DMS79 treated with DMSO at 0.1 percent for 48 hours (cell line): ENCODE measurements at regions not wholly inside any gene's neighbourhood (a gene's known extent, or its start where the extent isn't known, plus 50 kb on each side); places are given as distances from the start of the nearest gene placed in this dataset.

Experiments used
- DNase-seq: peaks from one replicate; lab custom pipeline; 2025; lab: John Stamatoyannopoulos, UW

DNA sequence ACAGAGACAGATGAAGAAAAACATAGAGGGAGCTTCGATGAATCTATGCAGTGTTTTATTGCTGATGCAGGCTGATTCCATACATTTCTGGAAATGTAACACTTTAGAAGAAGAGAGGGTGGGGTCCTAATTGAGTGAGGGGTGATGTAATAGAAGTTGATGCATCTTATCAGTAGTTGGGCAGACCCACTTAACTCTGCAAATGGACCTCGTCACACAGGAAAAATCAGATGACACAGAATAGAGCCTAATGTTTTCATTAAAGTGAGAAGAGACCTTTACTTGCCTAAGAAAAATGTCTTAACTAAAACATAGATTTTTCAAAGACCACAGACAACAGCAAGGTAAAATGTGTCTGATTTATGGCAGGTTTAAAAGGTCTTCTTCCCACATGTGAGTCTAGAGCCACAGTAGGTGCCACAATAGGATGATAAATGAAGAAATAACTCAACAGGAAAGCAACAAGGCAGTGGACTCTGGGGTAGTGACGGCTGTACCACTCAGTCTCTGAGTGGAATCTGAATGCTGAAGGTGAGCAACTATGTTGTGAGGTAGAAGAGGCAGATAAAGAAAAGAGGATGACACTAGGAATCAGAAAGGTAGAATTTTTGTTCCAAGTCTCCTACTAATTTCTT lies 414.7 kb upstream of the PIK3C3 start:
- no peak for DNase-seq

DNA sequence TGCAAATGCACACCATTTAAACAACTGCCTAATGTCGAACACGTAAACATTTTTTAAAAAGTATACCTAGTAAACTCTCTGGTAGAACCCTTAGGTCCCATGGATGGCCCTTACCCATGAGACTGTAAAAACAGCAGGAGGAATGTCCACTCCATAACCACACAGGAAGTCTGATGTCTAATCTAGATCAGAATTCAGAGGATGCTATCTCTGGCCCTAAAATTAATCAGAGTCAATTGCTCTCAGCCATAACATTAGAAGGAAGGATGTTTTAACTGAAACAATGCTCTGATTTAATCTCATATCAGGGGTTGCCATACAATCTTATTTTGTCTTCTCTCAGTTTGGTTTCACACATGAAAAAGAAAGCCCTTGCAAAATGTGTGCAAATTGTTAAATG lies 416.3 kb upstream of the PIK3C3 start:
- no peak for DNase-seq

DNA sequence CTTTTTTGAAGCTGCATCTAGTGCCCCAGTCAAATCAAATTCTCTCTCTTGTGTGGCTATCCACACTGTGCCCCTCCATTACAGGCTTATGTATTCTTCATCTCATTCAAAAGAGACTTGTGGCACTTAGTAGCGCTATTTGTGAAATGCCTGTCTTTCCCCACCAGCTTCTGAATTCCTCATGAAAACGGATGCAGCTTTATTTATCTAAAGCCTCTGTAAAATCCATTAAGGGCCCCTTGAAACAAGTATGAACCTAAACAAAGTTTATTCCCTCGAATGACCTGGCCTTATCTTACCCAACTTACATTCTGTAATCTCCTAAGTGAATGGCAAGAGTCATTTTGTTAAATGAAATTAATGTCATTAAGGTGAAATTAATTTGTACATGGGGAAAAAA lies 417.4 kb upstream of the PIK3C3 start:
- DNase-seq = no peak

DNA sequence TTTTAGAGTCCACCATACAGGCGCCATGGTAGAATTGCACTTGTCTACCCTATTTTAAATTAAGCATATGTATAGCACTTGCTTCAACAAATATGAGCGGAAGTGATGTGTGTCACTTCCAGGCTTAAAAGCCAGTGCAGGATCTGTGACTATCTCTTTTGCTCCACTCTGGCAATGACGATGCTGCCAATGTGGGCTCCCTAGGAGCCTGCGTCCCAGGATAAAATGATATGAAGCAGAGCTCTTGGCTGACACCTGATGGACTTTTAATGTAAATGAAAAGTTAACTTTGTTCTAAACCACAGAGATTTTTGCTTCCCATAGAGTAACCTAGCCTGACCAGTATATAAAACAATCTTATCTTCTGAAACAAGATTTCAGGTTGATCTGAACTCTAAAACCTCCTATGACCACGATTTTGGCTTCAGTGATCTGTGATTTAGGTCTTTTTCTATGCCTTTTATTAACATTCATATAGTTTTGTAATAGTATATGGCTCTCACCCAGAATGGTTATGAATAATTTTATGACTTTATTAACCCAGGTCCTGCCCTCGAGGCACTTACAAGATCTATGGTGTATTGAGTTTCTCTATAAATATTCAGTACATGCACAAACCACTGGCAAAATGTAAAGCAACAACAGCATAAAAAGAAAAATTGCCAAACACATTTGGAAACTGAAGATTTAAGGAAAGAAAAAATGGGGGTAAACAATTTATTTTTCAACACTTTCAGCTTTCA lies 422.5 kb upstream of the PIK3C3 start:
- no peak for DNase-seq

DNA sequence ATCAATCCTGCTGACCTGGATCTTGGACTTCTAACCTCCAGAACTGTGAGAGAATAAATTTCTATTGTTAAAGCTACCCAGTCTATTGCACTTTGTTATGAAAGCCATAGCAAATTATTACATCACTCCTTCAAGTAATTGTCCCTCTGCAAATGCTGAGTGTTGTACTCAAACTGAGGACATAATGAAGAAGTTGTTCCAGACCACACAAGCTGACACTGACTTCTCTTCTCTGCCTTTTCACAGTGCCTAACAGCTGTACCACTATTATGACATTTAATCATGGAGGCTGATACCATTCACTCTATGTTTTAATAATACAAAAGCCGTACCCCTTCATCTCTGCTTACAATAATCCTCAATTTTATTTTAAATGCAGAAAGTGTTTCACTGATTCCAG lies 424.1 kb upstream of the PIK3C3 start:
- DNase-seq = no peak

DNA sequence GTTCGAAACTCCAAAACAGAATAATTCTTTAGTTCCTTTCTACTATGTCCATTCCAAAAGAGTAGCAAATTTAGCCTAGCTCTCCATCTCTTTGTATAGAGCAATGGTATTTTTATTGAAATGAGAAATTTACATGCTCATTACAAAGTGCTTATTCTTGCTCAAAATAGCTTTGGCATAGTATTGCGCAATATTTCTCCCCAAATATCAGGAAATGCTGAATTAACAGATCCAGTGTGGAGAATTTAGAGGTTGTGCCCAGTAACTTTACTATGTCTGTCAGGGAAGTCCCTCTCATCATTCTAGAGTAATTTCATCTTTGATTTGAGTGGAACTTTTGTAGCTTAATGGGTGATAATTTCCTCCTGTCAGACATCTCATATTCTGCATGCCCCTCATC lies 425.9 kb upstream of the PIK3C3 start:
- DNase-seq = no peak

DNA sequence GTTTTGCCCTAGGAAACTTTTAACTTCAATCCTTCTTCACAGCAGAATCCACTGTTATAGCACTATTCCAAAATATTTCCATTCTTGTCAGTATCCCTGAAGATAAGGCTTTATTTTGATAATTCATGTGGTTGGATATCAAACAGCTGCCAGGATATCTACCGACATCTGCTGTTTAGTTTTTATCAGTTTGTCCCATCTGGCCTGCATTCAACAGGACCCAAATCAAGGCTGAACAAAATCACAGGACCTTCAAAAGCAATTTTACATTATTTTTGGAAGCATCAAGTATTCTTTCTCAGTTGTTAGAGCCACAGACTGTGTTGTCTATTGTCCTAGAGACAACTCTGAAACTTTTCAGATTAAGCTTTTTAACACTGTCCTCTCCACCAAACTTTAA lies 429.0 kb upstream of the PIK3C3 start:
- no peak for DNase-seq

DNA sequence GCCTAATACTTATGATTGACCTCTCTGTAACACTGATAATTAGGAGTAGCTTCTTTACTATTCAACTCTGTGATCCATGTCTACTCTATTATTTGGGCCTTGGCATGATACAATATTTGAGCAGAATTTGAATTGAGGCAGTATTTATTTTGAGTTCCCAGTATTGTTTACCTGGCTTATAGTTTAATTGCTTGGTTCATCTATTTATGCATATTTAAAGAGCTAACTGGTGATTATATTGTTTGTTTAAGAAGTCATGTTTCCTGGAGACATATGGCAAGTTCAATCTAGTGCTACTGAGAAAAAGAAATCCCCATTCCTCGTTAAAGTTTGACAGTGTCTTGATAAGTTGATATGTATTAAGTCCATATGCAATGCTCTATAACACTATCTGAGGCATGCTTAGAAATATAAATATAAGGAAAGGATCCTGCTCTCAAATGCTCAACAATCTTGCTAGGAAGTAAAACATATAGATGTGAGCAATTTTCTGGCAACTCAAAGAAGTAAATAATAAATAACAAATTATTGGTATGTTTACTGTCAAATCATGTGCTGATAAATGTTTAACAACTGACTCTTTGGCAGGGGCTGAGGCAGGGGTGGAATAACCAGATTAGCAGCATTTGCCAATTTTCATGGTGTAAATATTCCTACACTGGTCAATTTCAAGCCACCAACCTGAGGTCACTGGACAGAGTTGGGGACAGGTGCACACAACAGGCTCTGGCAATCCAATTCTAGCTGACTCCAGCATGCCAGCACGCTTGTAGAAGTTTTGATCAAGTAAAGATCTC lies 430.2 kb upstream of the PIK3C3 start:
- no peak for DNase-seq

DNA sequence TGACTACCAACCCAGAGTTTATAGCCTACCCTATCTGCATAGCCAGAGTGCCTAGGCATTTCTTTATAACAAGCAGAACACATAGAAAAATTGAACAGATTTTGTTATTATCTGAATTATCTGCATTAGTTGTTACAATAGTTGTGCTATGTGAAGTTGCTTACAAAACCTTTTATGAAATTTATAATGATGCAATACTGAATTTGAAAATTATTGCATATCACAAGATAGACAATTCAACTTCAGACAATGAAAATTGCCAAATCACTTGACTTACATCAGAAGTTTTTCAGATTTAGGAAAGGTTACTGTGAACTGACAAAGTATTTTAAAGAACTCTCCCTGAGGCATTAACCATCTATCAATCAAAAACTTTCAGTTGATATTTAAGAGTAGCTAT lies 437.9 kb upstream of the PIK3C3 start:
- no peak for DNase-seq

DNA sequence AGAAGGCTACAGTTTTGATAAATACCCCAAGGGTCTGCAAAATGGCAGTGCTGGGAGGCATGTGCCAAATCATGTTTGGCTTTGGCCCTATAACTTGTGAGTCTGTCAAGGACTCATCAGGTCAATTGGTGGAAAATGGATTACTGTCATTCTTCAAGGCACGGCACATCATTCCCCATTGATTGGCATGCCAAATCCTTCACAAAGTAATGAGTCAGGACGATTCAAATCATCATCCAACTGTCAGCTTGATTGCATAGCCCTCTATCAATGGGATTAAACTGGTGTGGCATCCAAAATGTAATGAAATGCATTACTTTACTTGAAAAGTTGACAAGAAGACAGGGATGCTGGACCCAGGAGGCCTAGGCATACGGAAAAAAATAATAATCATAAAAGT lies 441.6 kb upstream of the PIK3C3 start:
- DNase-seq = no peak

DNA sequence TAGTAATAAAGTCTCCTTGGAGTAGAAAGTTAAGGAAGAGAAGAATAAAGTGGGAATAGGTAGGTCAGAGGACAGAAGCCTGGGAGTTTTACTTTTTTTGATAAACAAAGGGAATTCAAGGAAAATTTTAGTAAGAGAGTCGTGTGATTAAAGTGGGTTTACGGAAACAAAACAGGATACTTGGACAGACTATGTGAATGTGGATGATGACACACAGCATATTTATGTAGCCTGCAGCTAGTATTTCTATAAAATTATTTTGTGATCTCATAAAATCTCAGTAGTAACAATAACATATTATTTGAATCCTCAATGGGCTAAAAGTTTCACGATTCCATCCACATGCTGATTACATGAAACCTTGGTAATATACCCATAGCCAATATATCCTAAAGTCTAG lies 450.7 kb upstream of the PIK3C3 start:
- no peak for DNase-seq

DNA sequence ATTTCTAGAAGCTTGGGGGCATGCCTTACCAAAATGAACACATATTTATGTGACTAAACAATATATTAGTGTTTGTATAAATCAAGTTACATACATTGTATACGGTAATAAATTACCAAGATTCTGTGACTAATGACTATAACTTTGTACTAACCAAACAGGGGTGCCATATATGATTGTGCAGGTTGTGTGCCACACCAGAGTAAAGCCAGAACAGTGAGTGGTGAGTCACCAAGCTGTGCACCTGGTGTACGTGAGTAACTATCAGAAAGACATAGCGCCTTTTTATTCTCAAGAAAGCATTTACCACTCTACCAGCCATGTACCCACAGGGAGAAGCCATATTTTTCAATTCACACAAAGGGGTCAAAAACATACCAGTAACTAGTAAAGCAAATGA lies 453.2 kb upstream of the PIK3C3 start:
- DNase-seq = no peak

DNA sequence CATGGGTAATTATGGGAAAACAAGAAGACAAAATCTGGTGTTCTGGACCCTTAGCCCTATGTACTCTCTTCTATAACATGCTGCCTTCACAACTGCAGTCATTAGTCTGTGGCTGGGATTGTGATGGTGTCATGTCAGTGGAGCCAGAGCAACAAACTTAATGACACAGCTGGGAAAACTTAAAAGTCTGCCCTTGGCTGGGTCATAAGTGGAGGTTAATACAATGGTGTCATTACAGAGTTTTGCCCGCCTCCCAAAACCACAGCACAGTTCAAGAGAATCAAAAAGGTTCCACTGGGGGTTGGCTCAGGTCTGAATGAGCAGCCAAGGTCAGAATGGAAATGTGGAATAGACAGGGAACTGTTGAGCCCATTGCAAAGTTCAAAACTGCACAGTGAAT lies 455.7 kb upstream of the PIK3C3 start:
- DNase-seq = no peak

DNA sequence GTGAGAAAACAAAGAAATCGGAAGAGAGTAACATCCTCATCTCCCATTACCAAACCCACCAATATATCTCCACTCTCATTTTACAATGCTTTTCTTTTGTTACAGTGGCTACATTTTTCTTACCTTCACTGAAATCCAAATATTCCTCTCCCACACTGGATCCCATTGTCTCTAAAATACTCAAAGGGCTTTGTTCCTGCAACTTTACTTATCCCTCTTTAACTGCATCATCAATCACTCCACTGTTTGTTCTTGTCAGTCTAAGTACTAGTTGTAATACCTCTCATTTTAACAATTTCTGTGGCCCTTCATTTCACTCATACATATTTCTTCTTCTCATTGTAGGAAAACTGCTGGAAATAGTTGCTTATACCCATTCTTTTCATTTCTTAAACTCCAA lies 464.2 kb upstream of the PIK3C3 start:
- DNase-seq = no peak

DNA sequence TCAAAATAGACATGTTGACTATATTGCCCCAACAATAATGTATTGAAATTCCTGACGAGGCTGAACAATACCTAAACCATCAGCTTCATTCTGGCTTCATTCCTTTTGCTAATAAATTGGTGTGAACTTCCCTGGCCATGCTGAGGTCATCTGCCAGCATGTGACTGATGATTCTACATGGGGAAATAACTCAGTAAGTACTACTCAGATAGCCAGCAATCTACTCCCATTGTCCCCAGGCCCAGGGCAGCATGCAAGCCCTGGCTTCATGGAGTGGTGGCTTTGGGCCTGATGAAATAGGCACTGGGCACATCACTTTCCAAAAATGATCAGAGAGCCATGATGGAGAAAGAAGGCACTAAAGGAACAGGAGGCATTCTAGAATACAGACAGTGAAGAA lies 468.5 kb upstream of the PIK3C3 start:
- DNase-seq = no peak

DNA sequence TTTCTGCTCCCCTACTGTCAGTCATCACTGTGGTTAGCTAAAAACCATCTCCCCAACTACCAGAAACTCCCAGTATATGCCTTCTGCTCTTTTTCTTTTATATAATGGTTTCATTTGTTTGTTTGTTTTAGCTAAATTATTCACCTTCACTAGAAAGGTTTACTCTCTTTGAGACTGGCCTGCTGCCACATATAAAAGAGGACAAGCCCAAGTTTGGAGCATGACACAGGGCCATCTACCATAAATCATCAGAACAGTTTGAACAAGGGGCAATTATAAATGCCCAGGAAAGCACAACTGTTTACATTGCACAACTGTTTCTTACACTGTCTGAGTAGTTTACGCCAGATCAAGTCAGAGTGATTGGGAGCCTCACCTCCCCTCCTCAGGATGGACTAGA lies 471.0 kb upstream of the PIK3C3 start:
- DNase-seq = no peak

DNA sequence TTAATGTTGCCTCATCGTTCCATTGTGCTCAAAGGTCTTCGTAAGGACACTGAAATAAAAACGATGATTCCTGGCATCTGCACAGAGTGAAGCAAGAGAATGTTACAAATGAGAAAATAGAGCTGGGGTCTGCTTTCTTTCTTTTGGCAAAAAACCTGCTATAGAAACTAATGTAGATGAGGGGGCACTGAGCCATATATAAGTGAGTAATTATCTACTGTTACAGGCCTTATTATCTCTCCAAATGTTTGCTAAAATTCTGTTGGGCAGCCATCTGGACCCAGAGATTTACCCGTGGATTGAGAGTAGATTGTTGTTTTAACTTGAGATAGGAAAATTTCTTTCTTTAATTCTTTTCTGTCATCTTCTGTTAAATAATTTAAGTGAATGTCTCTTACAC lies 472.5 kb upstream of the PIK3C3 start:
- DNase-seq = no peak

DNA sequence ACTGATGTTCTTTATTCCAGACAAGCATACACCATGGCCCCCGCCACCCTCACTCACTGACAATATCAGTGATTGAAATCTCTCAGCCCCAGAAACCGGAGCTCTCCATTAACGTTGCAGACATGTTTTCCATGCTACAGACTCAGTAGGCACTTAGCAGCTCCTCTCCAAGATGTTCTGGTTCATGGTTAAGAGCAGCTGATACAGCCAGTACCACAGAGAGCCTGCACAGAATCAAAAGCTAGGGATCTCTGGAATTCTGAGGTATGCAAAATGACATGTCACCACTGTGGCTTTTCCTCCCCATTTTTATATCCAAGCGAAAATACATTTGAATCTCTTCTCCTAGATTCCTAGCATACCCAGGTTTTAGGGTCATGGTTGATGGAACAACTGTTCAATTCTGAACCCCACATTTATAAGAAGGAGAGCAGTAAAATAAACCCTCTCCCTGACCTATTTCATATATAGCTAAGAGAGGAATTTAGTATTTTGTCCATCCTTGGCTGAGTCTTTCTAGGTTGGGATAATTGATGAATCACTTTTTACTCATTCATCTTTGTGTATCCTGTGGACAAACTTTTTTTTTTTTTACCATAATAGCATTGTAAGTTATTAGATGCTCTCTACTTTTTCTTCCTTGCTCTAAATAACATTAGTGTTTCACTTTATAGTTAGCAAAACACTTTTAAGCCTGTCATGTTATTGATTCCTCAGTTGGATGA lies 488.4 kb upstream of the PIK3C3 start:
- DNase-seq = no peak

DNA sequence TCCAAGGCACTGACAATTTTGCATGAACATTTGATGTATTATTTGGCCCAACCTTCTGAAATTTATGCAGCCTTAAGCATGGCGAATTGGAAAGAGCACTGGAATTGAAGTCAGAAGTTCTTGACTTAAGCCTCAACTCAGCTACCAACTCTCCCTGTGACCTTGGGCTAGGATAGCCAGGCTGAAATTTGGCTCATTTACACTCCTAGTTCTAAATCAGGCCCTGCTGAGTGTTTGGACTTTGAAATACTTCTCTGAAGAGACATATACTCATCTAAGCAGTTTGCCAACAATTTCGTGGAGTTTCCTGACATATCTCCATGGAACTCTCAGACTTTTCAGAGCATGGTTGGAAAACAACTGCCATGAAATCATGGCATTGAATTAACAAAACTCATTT lies 489.6 kb upstream of the PIK3C3 start:
- no peak for DNase-seq

DNA sequence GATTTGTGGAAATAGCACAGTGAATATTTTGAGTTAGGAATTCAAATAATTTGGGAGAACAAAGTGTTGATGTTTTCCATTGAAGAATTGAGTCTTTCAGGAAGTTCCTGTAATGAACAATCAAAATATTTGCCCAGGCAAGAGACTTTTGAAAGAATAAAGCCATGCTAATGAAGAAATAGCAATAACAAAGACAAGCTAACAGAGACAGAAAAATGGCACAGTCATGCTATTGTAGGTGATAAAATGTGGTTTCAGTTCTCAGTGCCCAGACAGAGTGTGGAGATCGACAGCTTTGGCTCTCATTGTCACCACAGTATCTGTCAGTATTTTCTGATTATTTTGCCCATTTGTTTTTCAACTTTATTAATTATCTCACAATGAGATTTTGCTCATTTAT lies 490.8 kb upstream of the PIK3C3 start:
- DNase-seq = no peak

DNA sequence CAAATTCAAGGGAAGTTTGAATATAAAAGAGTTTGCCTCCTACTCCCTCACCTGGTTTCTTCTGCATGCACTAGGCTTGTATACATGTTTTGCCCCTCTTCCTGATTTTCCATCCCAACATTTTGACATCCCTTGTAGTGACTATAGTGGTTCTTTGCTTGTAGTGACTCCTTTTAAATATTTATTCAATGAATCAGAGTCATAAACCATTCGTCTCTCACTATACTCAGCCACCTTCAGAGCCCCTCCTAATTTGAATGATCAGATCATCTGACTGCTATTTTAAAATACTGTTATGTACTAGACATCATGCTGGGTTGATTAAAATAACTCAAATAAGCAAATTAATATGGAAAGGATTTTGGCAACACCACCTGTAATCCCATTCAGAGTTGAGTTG lies 492.1 kb upstream of the PIK3C3 start:
- no peak for DNase-seq

DNA sequence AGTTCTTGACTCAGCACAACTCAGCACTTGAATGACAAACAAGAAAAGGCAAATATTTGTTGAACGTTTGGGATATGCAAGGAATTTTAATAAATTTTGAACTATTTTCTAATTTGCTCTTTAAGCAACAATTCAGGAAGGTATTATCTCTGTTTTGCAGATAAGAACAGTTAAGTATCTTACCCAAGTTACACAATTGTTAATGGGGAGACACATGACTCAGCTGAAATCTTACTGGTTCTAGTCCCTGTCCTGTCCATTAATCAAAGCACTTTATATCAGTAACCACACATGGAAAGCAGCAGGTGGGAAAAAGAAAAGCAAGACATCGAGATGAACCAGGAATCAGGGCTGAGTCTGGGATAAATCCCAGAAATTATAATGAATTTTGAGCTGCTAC lies 493.9 kb upstream of the PIK3C3 start:
- no peak for DNase-seq

DNA sequence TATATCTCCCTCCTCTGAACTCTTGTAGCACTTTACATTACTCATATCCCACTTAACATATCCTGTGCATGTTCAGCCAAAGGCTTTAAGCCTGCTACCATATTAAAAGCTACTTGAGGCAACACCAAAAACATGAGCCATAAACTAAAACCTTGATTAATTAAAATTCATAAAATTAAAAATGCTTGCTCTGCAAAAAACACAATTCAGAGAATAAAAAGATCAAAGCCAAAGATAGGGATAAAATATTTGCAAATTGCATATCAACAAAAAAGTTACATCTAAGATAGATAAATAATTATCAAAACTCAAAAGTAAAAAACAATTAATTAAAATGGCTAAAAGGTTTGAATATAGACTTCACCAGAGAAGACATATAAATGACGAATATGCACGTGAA lies 495.4 kb upstream of the PIK3C3 start:
- DNase-seq = no peak
